Body of pancreas (tissue), 4 donors: ENCODE measurements at regions not wholly inside any gene's neighbourhood (a gene's known extent, or its start where the extent isn't known, plus 50 kb on each side); places are given as distances from the start of the nearest gene placed in this dataset.

Source experiments
- ATAC-seq: fragments of 150-250 bp; one replicate; pipeline ENCODE4 v1.9.1; 2016
- DNase-seq, 4 donors: peaks; one replicate each; pipeline ENCODE4 v3.0.0-alpha.2; 2019
- H3K27ac ChIP-seq, 4 donors: fragments of 200-600 bp; sonication (generic); 1 replicate in 3 of 4; 2 replicates in 1 of 4; pipeline versions ENCODE4 v1.5.1 to v1.6.1; 2016 to 2019; ENCODE audit warnings: mild to moderate bottlenecking in 1 of 4, mixed read lengths in 1 of 4, moderate library complexity in 1 of 4
- H3K27me3 ChIP-seq, 2 donors: fragments of 200-600 bp; sonication (generic); one replicate each; pipeline ENCODE4 v1.6.0; 2016; ENCODE audit warnings: mild to moderate bottlenecking in 1 of 2
- H3K36me3 ChIP-seq, 2 donors: fragments of 200-600 bp; sonication (generic); replicated peaks in 1 of 2; 2 replicates each; pipeline ENCODE4 v1.5.1; 2016; ENCODE audit warnings: low read depth in 2 of 2; ENCODE audit not compliant: insufficient read depth in 1 of 2
- H3K4me1 ChIP-seq: fragments of 200-600 bp; sonication (generic); one replicate; pipeline ENCODE4 v1.6.0; 2016
- H3K4me3 ChIP-seq, 2 donors: fragments of 200-600 bp; sonication (generic); 1 replicate in 1 of 2; 2 replicates in 1 of 2; pipeline ENCODE4 v1.5.1; 2016 to 2019
- H3K9me3 ChIP-seq, 3 donors: fragments of 200-600 bp; sonication (generic); 1 replicate in 2 of 3; 2 replicates in 1 of 3; pipeline ENCODE4 v1.5.1; 2016
- POLR2A ChIP-seq, 3 donors: fragments of 450-650 bp; IDR thresholded peaks; one replicate each; pipeline ENCODE4 v1.6.1; 2016; ENCODE audit warnings: antibody characterized with exemption in 3 of 3, mild to moderate bottlenecking in 2 of 3
- WGBS, 2 donors: methylation state at CpG; one replicate each; pipeline ENCODE4 v1.1.5; 2017; 5-methylcytosine and 5-hydroxymethylcytosine counted together
- intact Hi-C: fragments of 100-400 bp; cut with DNase I; formaldehyde crosslinking; loops from one replicate; pipeline ENCODE4 v1.15.1; 2023
- TF ChIP-seq, protein P1 (sequence below), 7 experiments: fragments of 450-650 bp in 4 of 7; fragments of 200-600 bp in 3 of 7; sonication (generic) in 3 of 7; IDR thresholded peaks; one replicate each; pipeline ENCODE4 v1.5.1; 2016 to 2019; ENCODE audit warnings: antibody characterized with exemption in 7 of 7

DNA sequence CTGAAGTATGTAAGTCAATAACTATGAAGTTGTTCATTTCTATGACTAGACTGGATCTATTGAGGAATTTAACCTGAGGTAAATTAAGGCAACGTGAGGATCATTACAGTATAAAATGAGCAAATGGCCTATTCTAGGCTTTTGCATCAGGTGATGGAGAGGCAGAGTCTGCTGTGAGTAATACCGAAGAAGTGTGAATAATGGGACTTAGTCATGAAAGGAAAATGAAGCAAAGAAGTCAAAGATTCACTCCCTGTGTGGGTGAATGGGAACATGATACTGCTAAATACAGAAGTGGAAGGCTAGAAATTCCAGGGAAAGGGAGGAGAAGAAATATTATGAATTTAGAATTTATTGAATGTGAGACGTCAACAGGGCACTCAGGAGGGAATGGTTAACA, 774.1 kb downstream of the LIG4 start:
- H3K4me1 ChIP-seq = no peaks in the 10 kb centered on the region
- no peak overlapping the region for H3K4me3 ChIP-seq
- intact Hi-C loops = no loop called here
- no peaks in the 10 kb centered on the region for H3K27me3 ChIP-seq
- WGBS, 2 donors = 60 to 63% methylated on average over 3 of the region's 3 CpGs
- H3K27ac ChIP-seq = no peak overlapping the region
- H3K36me3 ChIP-seq = no peaks in the 10 kb centered on the region
- DNase-seq = no peak
- no peak for ATAC-seq
- no peaks in the 10 kb centered on the region for H3K9me3 ChIP-seq
- TF ChIP-seq POLR2A (IDR thresholded peaks at IDR 0.05) = no peak
- TF ChIP-seq, protein P1, sequence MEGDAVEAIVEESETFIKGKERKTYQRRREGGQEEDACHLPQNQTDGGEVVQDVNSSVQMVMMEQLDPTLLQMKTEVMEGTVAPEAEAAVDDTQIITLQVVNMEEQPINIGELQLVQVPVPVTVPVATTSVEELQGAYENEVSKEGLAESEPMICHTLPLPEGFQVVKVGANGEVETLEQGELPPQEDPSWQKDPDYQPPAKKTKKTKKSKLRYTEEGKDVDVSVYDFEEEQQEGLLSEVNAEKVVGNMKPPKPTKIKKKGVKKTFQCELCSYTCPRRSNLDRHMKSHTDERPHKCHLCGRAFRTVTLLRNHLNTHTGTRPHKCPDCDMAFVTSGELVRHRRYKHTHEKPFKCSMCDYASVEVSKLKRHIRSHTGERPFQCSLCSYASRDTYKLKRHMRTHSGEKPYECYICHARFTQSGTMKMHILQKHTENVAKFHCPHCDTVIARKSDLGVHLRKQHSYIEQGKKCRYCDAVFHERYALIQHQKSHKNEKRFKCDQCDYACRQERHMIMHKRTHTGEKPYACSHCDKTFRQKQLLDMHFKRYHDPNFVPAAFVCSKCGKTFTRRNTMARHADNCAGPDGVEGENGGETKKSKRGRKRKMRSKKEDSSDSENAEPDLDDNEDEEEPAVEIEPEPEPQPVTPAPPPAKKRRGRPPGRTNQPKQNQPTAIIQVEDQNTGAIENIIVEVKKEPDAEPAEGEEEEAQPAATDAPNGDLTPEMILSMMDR (IDR thresholded peaks at IDR 0.05) = no peak

DNA sequence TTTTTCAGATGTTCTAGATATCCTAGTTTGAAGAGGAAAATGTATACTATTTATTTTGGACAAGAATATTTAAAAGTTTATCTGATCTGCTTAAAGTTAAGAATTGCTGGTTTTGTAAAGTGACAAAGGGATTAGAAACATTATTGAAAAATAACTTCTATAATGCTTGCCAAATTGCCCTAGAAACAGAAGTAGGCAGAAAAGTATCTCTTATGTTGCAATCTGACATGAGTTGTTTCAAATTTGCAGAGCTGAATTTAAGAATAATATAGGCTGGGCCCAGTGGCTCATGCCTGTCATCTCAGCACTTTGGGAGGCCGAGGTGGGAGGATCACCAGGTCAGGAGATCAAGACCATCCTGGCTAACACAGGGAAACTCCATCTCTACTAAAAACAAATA, 777.1 kb downstream of the LIG4 start:
- H3K36me3 ChIP-seq = no peaks in the 10 kb centered on the region
- DNase-seq (no peak), ATAC-seq (no peak)
- no peak overlapping the region for H3K27ac ChIP-seq
- WGBS, 2 donors = 52 to 58% methylated on average over 1 of the region's 1 CpG
- H3K27me3 ChIP-seq = no peaks in the 10 kb centered on the region
- H3K4me1 ChIP-seq = no peaks in the 10 kb centered on the region
- TF ChIP-seq, protein P1 (IDR thresholded peaks at IDR 0.05) = no peak
- no peak for TF ChIP-seq POLR2A (IDR thresholded peaks at IDR 0.05)
- no peak overlapping the region for H3K4me3 ChIP-seq
- no peaks in the 10 kb centered on the region for H3K9me3 ChIP-seq
- intact Hi-C loops = no loop called here

DNA sequence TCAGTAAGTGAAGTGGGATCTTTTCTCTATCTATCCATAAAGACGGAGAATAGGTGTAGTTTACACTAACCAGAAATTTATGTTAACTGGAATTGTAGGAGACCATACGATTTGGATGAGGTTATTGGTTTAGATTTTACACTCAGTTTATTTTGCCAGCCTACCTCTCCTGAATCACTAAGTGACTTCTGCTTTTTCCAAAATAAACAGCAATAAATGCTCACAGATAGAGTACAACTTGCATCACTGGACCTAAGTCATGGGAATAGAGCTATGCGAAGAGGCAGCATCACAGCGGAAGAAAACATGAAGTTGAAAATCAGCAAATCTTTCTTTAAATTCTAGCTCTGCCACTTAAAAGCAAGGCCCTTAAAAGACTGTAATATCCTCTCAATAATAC, 781.0 kb downstream of the LIG4 start:
- no peak for DNase-seq
- Histone ChIP-seq H3K4me3 (no peak overlapping the region), H3K27ac (no peak overlapping the region), H3K27me3 (no peaks in the 10 kb centered on the region), H3K9me3 (no peaks in the 10 kb centered on the region), H3K36me3 (no peaks in the 10 kb centered on the region), H3K4me1 (no peaks in the 10 kb centered on the region)
- WGBS, 2 donors = 78 to 86% methylated on average over 4 of the region's 4 CpGs
- no peak for TF ChIP-seq POLR2A (IDR thresholded peaks at IDR 0.05)
- no peak for ATAC-seq
- intact Hi-C loops = no loop called here

DNA sequence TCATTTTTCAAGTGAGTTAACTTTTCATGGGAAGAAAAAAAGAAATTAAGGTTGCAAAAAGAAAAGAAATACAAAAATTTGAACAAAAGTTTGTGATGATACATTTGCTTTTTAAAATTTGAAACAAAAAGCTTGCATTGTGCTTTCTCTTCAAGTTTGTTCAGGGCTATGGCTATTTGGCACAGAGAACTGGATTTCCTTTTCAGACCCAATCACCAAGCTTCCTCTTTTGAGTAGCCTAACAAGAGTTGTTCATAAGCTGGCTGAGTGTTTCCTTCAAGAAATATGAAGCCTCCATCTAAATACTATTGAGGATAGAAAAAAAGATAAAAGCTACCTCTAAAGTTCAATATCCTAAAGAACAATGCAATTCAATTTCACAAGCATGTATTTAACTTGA, 787.8 kb downstream of the LIG4 start:
- no peak for DNase-seq
- H3K36me3 ChIP-seq = no peaks in the 10 kb centered on the region
- intact Hi-C loops = no loop called here
- no peak overlapping the region for H3K27ac ChIP-seq
- ATAC-seq = no peak
- H3K4me1 ChIP-seq = no peaks in the 10 kb centered on the region
- no peaks in the 10 kb centered on the region for H3K27me3 ChIP-seq
- H3K4me3 ChIP-seq = no peak overlapping the region
- TF ChIP-seq, protein P1 (IDR thresholded peaks at IDR 0.05) = no peak
- no peak for TF ChIP-seq POLR2A (IDR thresholded peaks at IDR 0.05)
- H3K9me3 ChIP-seq = no peaks in the 10 kb centered on the region

DNA sequence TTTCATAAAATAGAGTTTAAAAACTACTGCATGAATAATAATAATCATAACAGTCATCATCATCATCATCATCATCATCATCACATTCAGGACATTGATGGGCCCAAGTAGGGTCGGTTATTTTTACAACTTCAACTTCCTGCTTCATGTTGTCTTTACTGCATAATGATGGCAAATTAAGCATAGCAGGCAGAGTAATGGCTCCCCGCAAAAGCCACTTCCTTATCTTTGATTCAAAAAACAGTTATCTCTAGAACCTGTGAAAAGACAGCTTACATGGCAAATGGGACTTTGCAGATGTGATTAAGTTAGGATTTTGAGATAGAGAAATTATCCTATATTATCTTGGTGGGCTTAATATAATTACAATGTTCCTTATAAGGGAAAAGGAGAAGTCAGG, 792.9 kb downstream of the LIG4 start:
- TF ChIP-seq POLR2A (IDR thresholded peaks at IDR 0.05) = no peak
- TF ChIP-seq, protein P1 (IDR thresholded peaks at IDR 0.05) = no peak
- no peak overlapping the region for H3K27ac ChIP-seq
- no peak overlapping the region for H3K4me3 ChIP-seq
- ATAC-seq = no peak
- H3K4me1 ChIP-seq = no peaks in the 10 kb centered on the region
- H3K9me3 ChIP-seq = no peaks in the 10 kb centered on the region
- H3K36me3 ChIP-seq = no peaks in the 10 kb centered on the region
- DNase-seq = no peak
- intact Hi-C loops = no loop called here
- H3K27me3 ChIP-seq = no peaks in the 10 kb centered on the region
- 61 to 62% methylated on average over 2 of the region's 2 CpGs for WGBS, 2 donors
